ENCODE measurements at regions not wholly inside any gene's neighbourhood (a gene's known extent, or its start where the extent isn't known, plus 50 kb on each side); places are given as distances from the start of the nearest gene placed in this dataset.
"Not testable (repeated sequence)": the region's sequence is repeated elsewhere in the genome, so short reads cannot be mapped to it uniquely, and the experiment has no call there.

DNA sequence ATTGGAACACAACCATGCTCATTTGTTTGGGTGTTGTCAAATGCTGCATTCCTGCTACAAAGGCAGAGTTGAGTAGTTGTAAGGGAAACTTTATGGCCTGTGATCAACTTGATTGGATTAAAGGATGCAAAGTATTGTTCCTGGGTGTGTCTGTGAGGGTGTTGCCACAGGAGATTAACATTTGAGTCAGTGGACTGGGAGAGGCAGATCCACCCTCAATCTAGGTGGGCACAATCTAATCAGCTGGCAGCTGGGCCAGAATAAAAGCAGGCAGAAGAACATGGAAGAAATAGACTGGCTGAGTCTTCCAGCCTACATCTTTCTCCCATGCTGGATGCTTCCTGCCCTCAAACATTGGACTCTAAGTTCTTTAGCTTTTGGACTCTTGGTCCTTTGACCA is 145.6 kb upstream of the LMCD1 start:
- H2BK5ac ChIP-seq (ENCODE audit: low read depth, low read length, poor library complexity, severe bottlenecking); H2BK15ac ChIP-seq (ENCODE audit: low read depth, poor library complexity, severe bottlenecking); H2BK120ac ChIP-seq (ENCODE audit: low read depth, low read length); H2AK5ac ChIP-seq (ENCODE audit: low read length, severe bottlenecking); H3K4ac ChIP-seq (ENCODE audit: low read depth in 1 of 2, low read length in 2 of 2); H3K9ac ChIP-seq (ENCODE audit: low read length); H2AFZ ChIP-seq (ENCODE audit: low read depth, low read length); H2BK12ac ChIP-seq (ENCODE audit: low read length in 2 of 2); H3K9me3 ChIP-seq (ENCODE audit: control insufficient read depth, low read length); H3K4me2 ChIP-seq (ENCODE audit: low read length, poor library complexity, severe bottlenecking); H4K8ac ChIP-seq (ENCODE audit: low read length); H3K18ac ChIP-seq (ENCODE audit: low read depth in 1 of 2, low read length in 2 of 2); H3K23ac ChIP-seq (ENCODE audit: low read length in 2 of 2); H3K4me3 ChIP-seq (ENCODE audit: insufficient read depth in 1 of 2, low read depth in 1 of 2, low read length in 2 of 2); H3K79me1 ChIP-seq (replicated peaks; ENCODE audit: low read length, poor library complexity, severe bottlenecking); H3K27me3 ChIP-seq (ENCODE audit: control insufficient read depth in 1 of 2, insufficient read depth in 1 of 2, low read length in 2 of 2); H3K4me1 ChIP-seq (ENCODE audit: control insufficient read depth, insufficient read depth, low read depth, low read length); H3K36me3 ChIP-seq (ENCODE audit: control insufficient read depth in 1 of 2, insufficient read depth in 2 of 2, low read depth in 1 of 2, low read length in 2 of 2); H3K14ac ChIP-seq (ENCODE audit: low read length in 2 of 2); DNase-seq; H3K27ac ChIP-seq (ENCODE audit: low read length, poor library complexity, severe bottlenecking); H4K91ac ChIP-seq (ENCODE audit: low read length): not testable (repeated sequence)

DNA sequence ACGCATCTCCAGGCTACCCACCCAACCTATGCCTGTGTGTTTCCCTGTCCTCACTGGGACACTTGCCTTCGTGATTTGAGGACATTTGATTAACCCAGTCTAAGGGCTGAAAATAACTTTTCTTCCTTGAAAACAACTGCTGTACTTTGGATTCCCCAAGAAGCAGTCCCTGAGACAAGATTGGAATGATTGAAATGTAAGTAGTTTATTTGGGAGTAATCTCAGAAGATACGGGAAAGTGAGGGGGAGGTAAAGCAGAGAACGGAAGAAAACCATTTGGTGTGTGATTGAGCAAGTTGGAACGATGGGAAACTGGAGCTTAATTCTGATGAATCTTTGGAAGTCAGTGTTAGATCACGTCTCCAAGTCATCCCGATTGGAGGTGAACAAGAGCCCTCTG is 143.8 kb upstream of the LMCD1 start:
- no peak overlapping the region for H2BK120ac ChIP-seq (ENCODE audit: low read depth, low read length)

DNA sequence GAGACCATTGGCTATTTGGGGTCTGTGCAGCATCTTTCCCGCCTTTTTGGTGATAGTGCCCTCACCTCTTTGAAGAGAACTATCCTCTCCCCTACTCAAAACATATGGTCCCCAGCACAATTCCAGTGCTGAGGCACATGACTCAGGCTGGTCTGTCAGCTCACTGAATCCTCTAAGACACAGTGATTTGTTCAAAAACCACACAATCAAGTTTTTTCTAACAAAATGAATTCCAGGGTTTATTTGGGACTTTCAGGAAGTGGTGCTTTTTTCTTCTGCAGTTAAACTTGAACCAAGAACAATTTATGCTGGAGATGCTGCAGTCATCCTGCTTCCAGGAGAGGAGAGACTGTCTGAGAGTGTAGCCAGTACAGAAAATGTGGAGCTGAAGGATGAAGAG is 142.5 kb upstream of the LMCD1 start:
- H4K8ac ChIP-seq (ENCODE audit: low read length), result no peak overlapping the region
- H3K27ac ChIP-seq (ENCODE audit: low read length, poor library complexity, severe bottlenecking), result no peak overlapping the region
- H3K4ac ChIP-seq (ENCODE audit: low read depth in 1 of 2, low read length in 2 of 2), result no peak overlapping the region
- no peak overlapping the region for H2AK5ac ChIP-seq (ENCODE audit: low read length, severe bottlenecking)
- no peak overlapping the region for H3K14ac ChIP-seq (ENCODE audit: low read length in 2 of 2)
- no peaks in the 10 kb centered on the region for H3K36me3 ChIP-seq (ENCODE audit: control insufficient read depth in 1 of 2, insufficient read depth in 2 of 2, low read depth in 1 of 2, low read length in 2 of 2)
- no peaks in the 10 kb centered on the region for H3K9me3 ChIP-seq (ENCODE audit: control insufficient read depth, low read length)
- no peak overlapping the region for H3K23ac ChIP-seq (ENCODE audit: low read length in 2 of 2)
- no peak for DNase-seq
- H3K4me3 ChIP-seq (ENCODE audit: insufficient read depth in 1 of 2, low read depth in 1 of 2, low read length in 2 of 2), result no peak overlapping the region
- no peak overlapping the region for H2AFZ ChIP-seq (ENCODE audit: low read depth, low read length)
- no peak overlapping the region for H2BK5ac ChIP-seq (ENCODE audit: low read depth, low read length, poor library complexity, severe bottlenecking)
- H2BK12ac ChIP-seq (ENCODE audit: low read length in 2 of 2), result no peak overlapping the region
- H3K27me3 ChIP-seq (ENCODE audit: control insufficient read depth in 1 of 2, insufficient read depth in 1 of 2, low read length in 2 of 2), result no peaks in the 10 kb centered on the region
- no peaks in the 10 kb centered on the region for H3K4me1 ChIP-seq (ENCODE audit: control insufficient read depth, insufficient read depth, low read depth, low read length)
- no peak overlapping the region for H4K91ac ChIP-seq (ENCODE audit: low read length)
- WGBS, result 75% methylated on average over 1 of the region's 1 CpG
- no peak overlapping the region for H3K4me2 ChIP-seq (ENCODE audit: low read length, poor library complexity, severe bottlenecking)
- H3K18ac ChIP-seq (ENCODE audit: low read depth in 1 of 2, low read length in 2 of 2), result no peak overlapping the region
- no peak overlapping the region for H2BK120ac ChIP-seq (ENCODE audit: low read depth, low read length)
- H2BK15ac ChIP-seq (ENCODE audit: low read depth, poor library complexity, severe bottlenecking), result no peak overlapping the region
- H3K9ac ChIP-seq (ENCODE audit: low read length), result no peak overlapping the region
- H3K79me1 ChIP-seq (replicated peaks; ENCODE audit: low read length, poor library complexity, severe bottlenecking), result no peaks in the 10 kb centered on the region

More for the DNA sequence above, 143.8 kb upstream of the LMCD1 start:
- no peaks in the 10 kb centered on the region for H3K9me3 ChIP-seq (ENCODE audit: control insufficient read depth, low read length)
- H4K8ac ChIP-seq (ENCODE audit: low read length), result no peak overlapping the region
- DNase-seq, result no peak
- no peak overlapping the region for H2AK5ac ChIP-seq (ENCODE audit: low read length, severe bottlenecking)
- H4K91ac ChIP-seq (ENCODE audit: low read length), result no peak overlapping the region
- no peak overlapping the region for H3K23ac ChIP-seq (ENCODE audit: low read length in 2 of 2)
- no peak overlapping the region for H3K4me3 ChIP-seq (ENCODE audit: insufficient read depth in 1 of 2, low read depth in 1 of 2, low read length in 2 of 2)
- H3K79me1 ChIP-seq (replicated peaks; ENCODE audit: low read length, poor library complexity, severe bottlenecking), result no peaks in the 10 kb centered on the region
- no peak overlapping the region for H2BK12ac ChIP-seq (ENCODE audit: low read length in 2 of 2)
- H3K4me2 ChIP-seq (ENCODE audit: low read length, poor library complexity, severe bottlenecking), result no peak overlapping the region
- no peak overlapping the region for H2AFZ ChIP-seq (ENCODE audit: low read depth, low read length)
- no peak overlapping the region for H3K14ac ChIP-seq (ENCODE audit: low read length in 2 of 2)
- no peak overlapping the region for H3K9ac ChIP-seq (ENCODE audit: low read length)
- no peak overlapping the region for H3K18ac ChIP-seq (ENCODE audit: low read depth in 1 of 2, low read length in 2 of 2)
- no peaks in the 10 kb centered on the region for H3K4me1 ChIP-seq (ENCODE audit: control insufficient read depth, insufficient read depth, low read depth, low read length)
- no peak overlapping the region for H2BK15ac ChIP-seq (ENCODE audit: low read depth, poor library complexity, severe bottlenecking)
- no peaks in the 10 kb centered on the region for H3K36me3 ChIP-seq (ENCODE audit: control insufficient read depth in 1 of 2, insufficient read depth in 2 of 2, low read depth in 1 of 2, low read length in 2 of 2)
- no peak overlapping the region for H3K27ac ChIP-seq (ENCODE audit: low read length, poor library complexity, severe bottlenecking)
- 91% methylated on average over 6 of the region's 7 CpGs for WGBS
- H3K27me3 ChIP-seq (ENCODE audit: control insufficient read depth in 1 of 2, insufficient read depth in 1 of 2, low read length in 2 of 2), result no peaks in the 10 kb centered on the region
- H2BK5ac ChIP-seq (ENCODE audit: low read depth, low read length, poor library complexity, severe bottlenecking), result no peak overlapping the region
- H3K4ac ChIP-seq (ENCODE audit: low read depth in 1 of 2, low read length in 2 of 2), result no peak overlapping the region

DNA sequence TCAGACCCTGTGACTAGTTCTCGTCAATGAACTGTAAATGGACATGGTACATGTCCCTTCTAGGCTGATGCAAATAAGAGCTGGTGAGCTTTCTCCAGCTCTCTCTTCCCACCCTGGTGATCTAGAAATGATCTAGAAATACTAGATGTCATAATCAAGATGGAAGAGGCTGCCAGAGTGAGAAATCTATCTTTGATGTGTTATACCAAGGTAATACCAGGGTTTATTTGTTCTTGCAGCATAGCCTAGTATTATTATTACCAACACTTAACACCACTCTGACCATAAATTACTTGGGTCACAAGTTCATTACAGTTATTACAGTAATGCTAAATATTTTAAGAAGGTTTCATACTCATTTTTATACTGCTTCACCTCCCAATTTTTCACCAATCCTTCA is 138.4 kb upstream of the LMCD1 start:
- Histone ChIP-seq H2AK5ac (ENCODE audit: low read length, severe bottlenecking) (no peak overlapping the region), H4K91ac (ENCODE audit: low read length) (no peak overlapping the region), H2BK15ac (ENCODE audit: low read depth, poor library complexity, severe bottlenecking) (no peak overlapping the region), H2BK12ac (ENCODE audit: low read length in 2 of 2) (no peak overlapping the region), H2BK120ac (ENCODE audit: low read depth, low read length) (no peak overlapping the region), H3K9ac (ENCODE audit: low read length) (no peak overlapping the region), H3K27me3 (ENCODE audit: control insufficient read depth in 1 of 2, insufficient read depth in 1 of 2, low read length in 2 of 2) (no peaks in the 10 kb centered on the region), H3K9me3 (ENCODE audit: control insufficient read depth, low read length) (no peaks in the 10 kb centered on the region), H3K4me3 (ENCODE audit: insufficient read depth in 1 of 2, low read depth in 1 of 2, low read length in 2 of 2) (no peak overlapping the region), H2AFZ (ENCODE audit: low read depth, low read length) (no peak overlapping the region), H3K79me1 (replicated peaks; ENCODE audit: low read length, poor library complexity, severe bottlenecking) (no peaks in the 10 kb centered on the region), H3K18ac (ENCODE audit: low read depth in 1 of 2, low read length in 2 of 2) (no peak overlapping the region), H3K23ac (ENCODE audit: low read length in 2 of 2) (no peak overlapping the region), H3K14ac (ENCODE audit: low read length in 2 of 2) (no peak overlapping the region), H2BK5ac (ENCODE audit: low read depth, low read length, poor library complexity, severe bottlenecking) (no peak overlapping the region), H3K4ac (ENCODE audit: low read depth in 1 of 2, low read length in 2 of 2) (no peak overlapping the region), H3K4me1 (ENCODE audit: control insufficient read depth, insufficient read depth, low read depth, low read length) (no peaks in the 10 kb centered on the region), H3K36me3 (ENCODE audit: control insufficient read depth in 1 of 2, insufficient read depth in 2 of 2, low read depth in 1 of 2, low read length in 2 of 2) (no peaks in the 10 kb centered on the region), H3K4me2 (ENCODE audit: low read length, poor library complexity, severe bottlenecking) (no peak overlapping the region), H4K8ac (ENCODE audit: low read length) (no peak overlapping the region), H3K27ac (ENCODE audit: low read length, poor library complexity, severe bottlenecking) (no peak overlapping the region)
- 91% methylated on average over 1 of the region's 1 CpG for WGBS
- no peak for DNase-seq

All from mesenchymal stem cell (in vitro differentiated cells and primary cell).